CD14-positive monocyte (primary cell): ENCODE measurements at regions not wholly inside any gene's neighbourhood (a gene's known extent, or its start where the extent isn't known, plus 50 kb on each side); places are given as distances from the start of the nearest gene placed in this dataset.

Experiments used
- DNase-seq, 3 donors: peaks; one replicate each; pipeline ENCODE4 v3.0.0-alpha.2; 2011 to 2022
- H2AFZ ChIP-seq: 2 replicates; pipeline ENCODE4 v1.6.0; 2012; ENCODE audit warnings: mild to moderate bottlenecking, low read depth, low read length, inconsistent platforms; ENCODE audit not compliant: insufficient read depth, poor library complexity, severe bottlenecking
- H3K27ac ChIP-seq, 2 donors: 1 replicate in 1 of 2; 2 replicates in 1 of 2; pipeline ENCODE4 v1.5.1; 2012 to 2013; ENCODE audit warnings: low read length in 2 of 2, control low read depth in 1 of 2, inconsistent platforms in 1 of 2, low read depth in 1 of 2, mild to moderate bottlenecking in 1 of 2
- H3K27me3 ChIP-seq, 2 donors: one replicate each; pipeline versions ENCODE4 v1.6.0 to v1.6.1; 2011 to 2013; ENCODE audit warnings: low read length in 2 of 2; ENCODE audit not compliant: control insufficient read depth in 2 of 2, insufficient read depth in 2 of 2
- H3K36me3 ChIP-seq, 2 donors: replicated peaks in 1 of 2; 1 replicate in 1 of 2; 2 replicates in 1 of 2; pipeline versions ENCODE4 v1.5.1 to v1.6.1; 2012 to 2013; ENCODE audit warnings: low read length in 2 of 2, control low read depth in 1 of 2, inconsistent platforms in 1 of 2, mild to moderate bottlenecking in 1 of 2; ENCODE audit not compliant: insufficient read depth in 2 of 2, control insufficient read depth in 1 of 2
- H3K4me1 ChIP-seq, 2 donors: 1 replicate in 1 of 2; 2 replicates in 1 of 2; pipeline versions ENCODE4 v1.5.1 to v1.6.1; 2012 to 2013; ENCODE audit warnings: low read length in 2 of 2, control low read depth in 1 of 2, inconsistent platforms in 1 of 2, mild to moderate bottlenecking in 1 of 2, moderate library complexity in 1 of 2; ENCODE audit not compliant: insufficient read depth in 2 of 2, control insufficient read depth in 1 of 2
- H3K4me2 ChIP-seq: replicated peaks from 2 replicates; pipeline ENCODE3; 2012; ENCODE audit warnings: low read length, moderate library complexity, mild to moderate bottlenecking; ENCODE audit not compliant: poor library complexity, severe bottlenecking; ENCODE audit errors: extremely low read depth
- H3K4me3 ChIP-seq, 3 experiments: fragments of 200-600 bp in 1 of 3; sonication (generic) in 1 of 3; replicated peaks in 1 of 3; 1 replicate in 2 of 3; 2 replicates in 1 of 3; pipeline ENCODE4 v1.5.1; 2011 to 2013; ENCODE audit warnings: low read length in 3 of 3, mild to moderate bottlenecking in 3 of 3, control low read depth in 2 of 3, low read depth in 2 of 3, inconsistent platforms in 1 of 3, moderate library complexity in 1 of 3
- H3K79me2 ChIP-seq: 2 replicates; pipeline ENCODE4 v1.6.0; 2012; ENCODE audit warnings: mild to moderate bottlenecking, control low read depth, inconsistent platforms, low read length, moderate library complexity; ENCODE audit not compliant: insufficient read depth
- H3K9ac ChIP-seq: 2 replicates; pipeline ENCODE4 v1.6.0; 2017; ENCODE audit warnings: low read length, mild to moderate bottlenecking; ENCODE audit not compliant: insufficient read depth, poor library complexity, severe bottlenecking
- H3K9me3 ChIP-seq, 2 donors: replicated peaks in 1 of 2; 1 replicate in 1 of 2; 2 replicates in 1 of 2; pipeline versions ENCODE4 v1.5.1 to v1.6.1; 2012 to 2013; ENCODE audit warnings: low read length in 2 of 2, control low read depth in 1 of 2; ENCODE audit not compliant: control insufficient read depth in 1 of 2, insufficient read depth in 1 of 2
- H4K20me1 ChIP-seq: 2 replicates; pipeline ENCODE4 v1.6.0; 2012; ENCODE audit warnings: mild to moderate bottlenecking, low read length, control low read depth, moderate library complexity; ENCODE audit not compliant: insufficient read depth
- H3K27ac Mint-ChIP-seq, 7 donors: one replicate each; pipeline ENCODE4 v1.8.0; 2020; ENCODE audit warnings: mild to moderate bottlenecking in 7 of 7, mixed read lengths in 7 of 7, moderate library complexity in 6 of 7, inconsistent platforms in 2 of 7
- H3K27me3 Mint-ChIP-seq, 3 donors: one replicate each; pipeline ENCODE4 v1.8.0; 2021 to 2022; ENCODE audit warnings: low read depth in 3 of 3, mild to moderate bottlenecking in 3 of 3, mixed read lengths in 3 of 3, moderate library complexity in 3 of 3, inconsistent platforms in 1 of 3
- H3K36me3 Mint-ChIP-seq, 2 donors: one replicate each; pipeline ENCODE4 v1.8.0; 2020; ENCODE audit warnings: mixed read lengths in 2 of 2, inconsistent platforms in 1 of 2, mild to moderate bottlenecking in 1 of 2
- H3K4me1 Mint-ChIP-seq: one replicate; pipeline ENCODE4 v1.8.0; 2020; ENCODE audit warnings: mild to moderate bottlenecking, mixed read lengths
- H3K4me3 Mint-ChIP-seq, 2 donors: one replicate each; pipeline ENCODE4 v1.8.0; 2020; ENCODE audit warnings: mild to moderate bottlenecking in 2 of 2, mixed read lengths in 2 of 2, moderate library complexity in 1 of 2
- H3K9me3 Mint-ChIP-seq, 7 donors: one replicate each; pipeline ENCODE4 v1.8.0; 2020 to 2022; ENCODE audit warnings: mixed read lengths in 7 of 7, mild to moderate bottlenecking in 6 of 7, moderate library complexity in 6 of 7, inconsistent platforms in 2 of 7
- CTCF ChIP-seq: fragments of 200-600 bp; IDR thresholded peaks from one replicate; pipeline ENCODE4 v1.8.0; 2022; ENCODE audit warnings: antibody characterized with exemption, mild to moderate bottlenecking
- WGBS: methylation state at CpG from one replicate; pipeline ENCODE4 v1.1.5; 2013; ENCODE audit warnings: missing lambda C conversion rate; ENCODE audit not compliant: insufficient coverage; 5-methylcytosine and 5-hydroxymethylcytosine counted together
- intact Hi-C, 2 donors: fragments of 100-400 bp; cut with micrococcal nuclease; formaldehyde crosslinking; loops; one replicate each; pipeline versions ENCODE4 v1.15.0 to v1.15.1; 2023

GRCh38 chr14:65190312-65190711 lies 88.0 kb upstream of the MAX start:
- intact Hi-C loops: no loop called here
- H3K27me3 ChIP-seq: no peaks in the 10 kb centered on the region
- no peak overlapping the region for H3K4me3 ChIP-seq
- Mint-ChIP-seq H3K27ac (no peak overlapping the region), H3K4me3 (no peak overlapping the region), H3K27me3 (peaks cover 1 to 5% (median 2%) of the 10 kb centered on the region in 3 donors), H3K9me3 (no peaks in the 10 kb centered on the region), H3K4me1 (no peaks in the 10 kb centered on the region), H3K36me3 (no peaks in the 10 kb centered on the region)
- H3K79me2 ChIP-seq: no peaks in the 10 kb centered on the region
- H2AFZ ChIP-seq: no peak overlapping the region
- H4K20me1 ChIP-seq: no peaks in the 10 kb centered on the region
- no peak for TF ChIP-seq CTCF
- H3K4me2 ChIP-seq: no peak overlapping the region
- H3K27ac ChIP-seq: no peak overlapping the region
- WGBS: 100% methylated on average over 1 of the region's 4 CpGs
- no peaks in the 10 kb centered on the region for H3K4me1 ChIP-seq
- no peaks in the 10 kb centered on the region for H3K36me3 ChIP-seq
- no peak for DNase-seq
- no peaks in the 10 kb centered on the region for H3K9me3 ChIP-seq
- no peak overlapping the region for H3K9ac ChIP-seq

DNA sequence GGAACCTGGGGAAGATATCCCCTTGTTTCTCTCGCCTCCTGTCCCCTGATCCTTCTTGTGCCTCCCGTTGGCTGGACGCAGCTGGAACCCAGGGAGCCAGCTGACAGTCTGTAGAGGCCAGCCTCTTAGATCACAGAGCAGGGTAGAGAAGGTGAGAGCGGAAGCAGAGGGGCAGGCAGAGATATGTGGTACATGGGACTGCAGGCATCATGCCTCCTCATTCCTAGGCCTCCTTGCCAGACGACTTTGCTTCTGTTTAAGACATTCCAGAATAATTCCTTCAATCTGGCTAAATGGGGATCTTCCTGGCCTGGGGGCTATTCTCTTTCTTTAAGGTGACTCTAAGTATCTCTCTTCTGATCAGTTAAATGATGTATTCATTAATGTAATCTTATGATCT lies 89.4 kb upstream of the MAX start:
- no peak for TF ChIP-seq CTCF
- Mint-ChIP-seq H3K36me3 (no peaks in the 10 kb centered on the region), H3K27ac (no peak overlapping the region), H3K4me3 (no peak overlapping the region), H3K27me3 (peaks cover 0 to 1% (median 0%) of the 10 kb centered on the region in 3 donors), H3K9me3 (no peaks in the 10 kb centered on the region), H3K4me1 (no peaks in the 10 kb centered on the region)
- H3K36me3 ChIP-seq: no peaks in the 10 kb centered on the region
- no peaks in the 10 kb centered on the region for H3K79me2 ChIP-seq
- H3K27ac ChIP-seq: no peak overlapping the region
- no peak overlapping the region for H3K4me3 ChIP-seq
- no peak overlapping the region for H2AFZ ChIP-seq
- H3K9ac ChIP-seq: no peak overlapping the region
- no peak for DNase-seq
- no peaks in the 10 kb centered on the region for H3K4me1 ChIP-seq
- H3K27me3 ChIP-seq: no peaks in the 10 kb centered on the region
- no peak overlapping the region for H3K4me2 ChIP-seq
- intact Hi-C loops: no loop called here
- H4K20me1 ChIP-seq: no peaks in the 10 kb centered on the region
- 100% methylated on average over 3 of the region's 5 CpGs for WGBS
- H3K9me3 ChIP-seq: no peaks in the 10 kb centered on the region
